HEK293 (cell line): ENCODE measurements at regions not wholly inside any gene's neighbourhood (a gene's known extent, or its start where the extent isn't known, plus 50 kb on each side); places are given as distances from the start of the nearest gene placed in this dataset.

Experiments
- CTCF ChIP-seq: fragments of 450-650 bp; formaldehyde crosslinking; IDR thresholded peaks from 2 replicates; pipeline ENCODE4 v1.5.1; 2016; ENCODE audit warnings: missing biosample characterization, missing genetic modification characterization
- HIC1 ChIP-seq: fragments of 450-650 bp; formaldehyde crosslinking; IDR thresholded peaks from 2 replicates; pipeline ENCODE4 v1.5.1; 2016; ENCODE audit warnings: missing biosample characterization, missing genetic modification characterization
- HOXD13 ChIP-seq: sonication (generic); formaldehyde crosslinking; IDR thresholded peaks from 2 replicates; pipeline ENCODE4 v1.8.0; 2022; ENCODE audit warnings: missing genetic modification reagents, borderline replicate concordance
- KLF10 ChIP-seq: fragments of 450-650 bp; IDR thresholded peaks from 2 replicates; pipeline ENCODE4 v1.5.1; 2018; ENCODE audit warnings: missing biosample characterization, mild to moderate bottlenecking, missing genetic modification characterization
- RBAK ChIP-seq: fragments of 450-650 bp; formaldehyde crosslinking; IDR thresholded peaks from 2 replicates; pipeline ENCODE4 v1.5.1; 2016; ENCODE audit warnings: missing biosample characterization, missing genetic modification characterization
- ZBTB11 ChIP-seq: fragments of 450-650 bp; formaldehyde crosslinking; conservative IDR thresholded peaks from 2 replicates; pipeline ENCODE4 v1.5.1; 2016; ENCODE audit warnings: low read depth, missing biosample characterization, missing genetic modification characterization
- ZNF114 ChIP-seq: fragments of 450-650 bp; formaldehyde crosslinking; IDR thresholded peaks from 2 replicates; pipeline ENCODE4 v1.5.0; 2017; ENCODE audit warnings: missing biosample characterization, missing genetic modification characterization
- ZNF146 ChIP-seq: fragments of 450-650 bp; formaldehyde crosslinking; IDR thresholded peaks from 2 replicates; pipeline ENCODE4 v1.5.1; 2016; ENCODE audit warnings: missing biosample characterization, missing genetic modification characterization
- ZNF248 ChIP-seq: fragments of 450-650 bp; formaldehyde crosslinking; IDR thresholded peaks from 2 replicates; pipeline ENCODE4 v1.5.1; 2017; ENCODE audit warnings: missing biosample characterization, missing genetic modification characterization
- ZNF311 ChIP-seq: fragments of 450-650 bp; formaldehyde crosslinking; IDR thresholded peaks from 2 replicates; pipeline ENCODE4 v1.5.1; 2017; ENCODE audit warnings: missing biosample characterization, missing genetic modification characterization, borderline replicate concordance
- ZNF324 ChIP-seq: fragments of 450-650 bp; formaldehyde crosslinking; IDR thresholded peaks from 2 replicates; pipeline ENCODE4 v1.5.1; 2016; ENCODE audit warnings: missing biosample characterization, missing genetic modification characterization
- ZNF416 ChIP-seq: fragments of 450-650 bp; formaldehyde crosslinking; IDR thresholded peaks from 2 replicates; pipeline ENCODE4 v1.5.1; 2016; ENCODE audit warnings: missing biosample characterization, missing genetic modification characterization
- ZNF530 ChIP-seq: fragments of 450-650 bp; formaldehyde crosslinking; IDR thresholded peaks from 2 replicates; pipeline ENCODE4 v1.5.1; 2016; ENCODE audit warnings: low read depth, missing biosample characterization, missing genetic modification characterization
- ZSCAN4 ChIP-seq: fragments of 450-650 bp; formaldehyde crosslinking; IDR thresholded peaks from 2 replicates; pipeline ENCODE4 v1.5.1; 2017; ENCODE audit warnings: missing biosample characterization, missing genetic modification characterization

- TF ChIP-seq ZNF324 (no peak), ZNF248 (tag by site-specific recombination) (no peak), KLF10 (no peak), HOXD13 (no peak), CTCF (tag by site-specific recombination) (no peak), ZNF530 (no peak), ZNF416 (tag by site-specific recombination) (no peak), RBAK (no peak), ZNF311 (tag by site-specific recombination) (no peak), ZSCAN4 (no peak), ZNF146 (tag by site-specific recombination) (no peak), HIC1 (tag by site-specific recombination) (no peak), ZBTB11 (tag by site-specific recombination) (no peak), ZNF114 (no peak)
Measured at GRCh38 chr7:3193379-3194120, 107.5 kb upstream of the SDK1 start.
